Stimulated activated CD4-positive, alpha-beta T cell treated with anti-CD3 and anti-CD28 coated beads, Interleukin-4, amount 100 ng/mL, for 4 hours (primary cell): ENCODE measurements at regions not wholly inside any gene's neighbourhood (a gene's known extent, or its start where the extent isn't known, plus 50 kb on each side); places are given as distances from the start of the nearest gene placed in this dataset.
A peak's percentile ranks its signal among the peaks of the same experiment; 100 is the strongest.

Experiments used
- DNase-seq, 2 experiments: peaks; one replicate each; pipeline ENCODE4 v3.0.0-alpha.2; 2020

DNA sequence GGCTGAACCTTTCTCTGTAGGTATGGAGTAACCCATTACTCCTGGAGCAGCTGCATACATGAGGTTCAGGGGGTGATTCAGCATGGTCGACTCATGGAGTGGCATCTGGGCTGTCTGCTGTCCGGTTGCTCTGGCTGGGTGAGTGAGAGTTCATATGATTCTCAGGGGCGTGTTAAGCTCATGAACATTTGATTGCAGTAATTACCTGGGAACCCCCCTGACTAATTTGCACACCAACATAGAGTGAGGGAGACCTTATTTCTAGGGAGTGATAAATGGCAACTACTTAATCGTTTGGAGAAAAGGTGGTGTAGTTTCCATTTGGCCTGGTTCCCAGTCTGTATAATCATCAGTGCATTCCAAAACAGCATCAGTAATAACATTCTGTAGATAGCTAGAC is 661.9 kb downstream of the ETS1 start:
- DNase-seq = no peak

GRCh38 chr11:127919206-127920000 is 668.0 kb downstream of the ETS1 start:
- no peak for DNase-seq

GRCh38 chr11:127902382-127902781 is 685.0 kb downstream of the ETS1 start:
- DNase-seq = no peak

DNA sequence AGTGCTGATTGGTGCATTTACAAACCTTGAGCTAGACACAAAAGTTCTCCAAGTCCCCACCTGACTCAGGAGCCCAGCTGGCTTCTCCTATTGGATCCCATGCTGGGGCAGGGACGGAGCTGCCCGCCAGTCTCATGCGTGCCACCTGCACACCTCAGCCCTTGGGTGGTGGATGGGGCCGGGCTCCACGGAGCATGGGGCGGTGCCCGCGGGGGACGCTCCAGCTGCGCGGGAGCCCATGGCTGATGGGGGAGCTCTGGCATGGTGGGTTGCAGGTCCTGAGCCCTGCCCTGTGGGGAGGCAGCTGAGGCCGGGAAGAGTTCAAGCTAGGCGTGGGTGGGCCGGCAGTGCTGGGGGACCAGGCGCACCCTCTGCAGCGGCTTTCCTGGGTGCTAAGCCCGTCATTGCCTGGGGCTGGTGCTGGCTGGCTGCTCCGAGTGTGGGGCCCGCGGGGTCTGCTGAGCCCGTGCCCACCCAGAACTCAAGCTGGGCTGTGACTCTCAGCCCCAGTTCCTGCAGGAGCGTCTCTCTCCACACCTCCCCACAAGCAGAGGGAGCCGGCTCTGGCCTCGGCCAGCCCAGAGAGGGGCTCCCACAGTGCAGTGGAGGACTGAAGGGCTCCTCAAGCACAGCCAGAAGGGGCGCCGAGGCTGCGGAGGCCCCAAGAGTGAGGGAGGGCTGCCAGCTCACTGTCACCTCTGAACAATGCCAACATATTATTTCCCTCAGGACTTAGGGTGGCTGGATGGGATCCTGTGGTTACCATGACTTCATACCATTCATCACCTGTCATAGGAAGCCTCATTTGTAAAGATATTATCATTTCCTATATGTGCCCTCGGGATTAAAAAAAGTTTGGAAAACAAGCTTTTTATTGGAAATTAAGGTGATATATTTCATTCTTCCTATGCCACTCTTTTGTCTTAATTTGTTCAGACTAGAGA is 688.7 kb downstream of the ETS1 start:
- DNase-seq = no peak

GRCh38 chr11:127895776-127896175 is 691.6 kb downstream of the ETS1 start:
- DNase-seq = no peak

DNA sequence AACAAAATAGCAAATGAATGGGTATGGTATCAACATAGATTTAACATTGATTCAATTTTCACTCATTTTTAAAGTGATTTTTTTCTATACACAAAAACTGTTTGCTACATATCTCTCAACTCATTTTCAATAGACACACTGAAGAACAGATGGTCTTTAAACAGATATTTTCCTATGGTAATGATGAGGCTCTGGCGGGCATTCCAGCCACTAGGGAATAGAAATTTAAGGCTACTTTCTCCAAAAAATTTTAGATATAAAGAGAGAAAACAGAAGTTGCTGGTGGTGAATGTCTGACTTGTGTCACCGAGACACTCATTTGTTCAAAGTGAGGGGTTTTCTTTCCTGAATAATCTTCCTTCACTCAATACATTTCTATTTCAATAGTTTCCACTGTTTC is 693.0 kb downstream of the ETS1 start:
- DNase-seq = no peak

DNA sequence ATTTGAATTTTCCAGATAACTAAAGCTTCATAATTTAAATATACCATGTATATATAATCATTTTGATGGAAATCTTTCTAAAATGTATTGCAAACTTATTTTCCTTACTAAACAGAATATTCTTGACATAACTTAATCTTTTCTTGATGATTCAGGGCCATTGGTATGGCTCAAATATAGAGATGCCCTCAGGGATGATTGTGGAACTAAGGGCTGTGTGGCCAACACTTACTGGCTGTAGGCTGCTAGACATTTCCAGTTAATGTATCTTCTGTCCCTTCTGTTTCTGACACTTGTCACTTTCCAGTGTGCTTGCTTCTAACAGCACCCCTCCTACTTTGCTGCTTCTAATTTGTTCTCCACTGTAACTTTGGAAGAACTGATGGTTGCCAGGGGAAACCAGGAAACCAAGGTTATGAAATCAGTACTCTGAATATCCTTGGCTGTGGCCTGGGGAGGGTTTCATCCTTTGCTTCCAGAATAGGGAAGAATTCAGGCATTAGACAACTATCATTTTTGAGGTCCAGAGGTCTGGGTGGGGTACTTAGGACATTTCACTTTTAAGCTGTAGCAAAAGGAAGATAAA is 697.2 kb downstream of the ETS1 start:
- DNase-seq = no peak

DNA sequence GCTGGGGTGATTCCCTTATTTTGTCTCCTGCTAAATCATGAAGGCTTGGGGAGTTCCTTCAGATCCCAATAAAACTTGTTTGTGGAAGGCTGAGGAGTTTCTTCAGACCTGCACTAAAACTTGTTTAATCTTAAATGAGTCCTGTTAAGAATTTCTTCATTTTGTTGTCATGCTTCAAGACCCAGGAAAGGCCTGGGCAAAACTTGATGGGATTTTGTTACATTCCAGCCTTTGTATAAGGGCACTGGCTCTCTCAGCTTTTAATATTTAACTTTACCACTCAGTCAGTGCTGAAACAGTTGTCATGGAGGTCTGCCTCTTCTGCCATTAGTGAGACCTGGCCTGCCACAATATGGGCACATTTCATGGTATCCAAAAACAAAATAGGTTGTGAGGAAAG is 699.0 kb downstream of the ETS1 start:
- no peak for DNase-seq

GRCh38 chr11:127875131-127875530 is 712.2 kb downstream of the ETS1 start:
- DNase-seq = no peak

DNA sequence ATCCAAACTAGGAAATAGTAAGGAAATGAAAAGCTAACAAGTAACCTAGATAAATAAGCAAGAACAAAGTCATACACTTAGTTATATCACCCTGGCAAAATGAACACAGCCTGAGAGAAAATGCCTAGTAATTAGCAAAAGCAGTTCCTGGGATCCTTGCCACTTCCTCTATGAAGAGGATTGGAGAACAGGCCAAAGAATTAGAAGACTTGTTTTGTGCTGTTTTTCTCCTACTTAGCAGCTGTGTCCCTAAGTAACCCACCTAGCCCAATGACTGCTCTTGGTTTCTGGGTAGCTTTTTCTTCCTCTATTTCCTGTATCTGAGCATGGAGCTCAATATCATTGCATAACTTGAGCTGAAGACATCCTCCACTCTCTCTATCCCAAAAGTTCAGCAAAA is 713.9 kb downstream of the ETS1 start:
- DNase-seq = no peak

- DNase-seq = no peak
Observed at GRCh38 chr11:127866109-127866508, 721.2 kb downstream of the ETS1 start.

DNA sequence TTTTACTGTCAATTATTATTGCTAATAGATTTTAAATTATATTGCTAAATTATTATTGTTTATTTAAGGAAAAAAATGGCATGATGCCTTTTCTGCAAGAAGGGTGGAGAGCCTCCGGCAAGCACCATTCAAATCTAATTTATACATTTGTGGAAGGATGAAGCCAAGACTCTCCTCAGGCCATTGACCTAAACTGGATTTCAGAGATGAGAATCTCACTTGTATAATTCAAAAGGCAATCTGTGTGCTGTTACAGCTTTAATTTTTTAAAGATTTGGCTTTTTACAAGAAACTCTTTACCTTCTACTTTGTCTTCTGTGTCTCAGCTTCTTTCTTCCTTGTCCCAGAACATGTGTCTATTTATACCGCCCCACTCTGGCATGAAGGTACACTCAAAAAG is 722.5 kb downstream of the ETS1 start:
- no peak for DNase-seq

- DNase-seq = no peak
Observed at GRCh38 chr11:127862406-127862805, 725.0 kb downstream of the ETS1 start.

- no peak for DNase-seq
Observed at GRCh38 chr11:127859941-127860354, 727.4 kb downstream of the ETS1 start.

- no peak for DNase-seq
Observed at GRCh38 chr11:127844876-127845275, 742.5 kb downstream of the ETS1 start.

DNA sequence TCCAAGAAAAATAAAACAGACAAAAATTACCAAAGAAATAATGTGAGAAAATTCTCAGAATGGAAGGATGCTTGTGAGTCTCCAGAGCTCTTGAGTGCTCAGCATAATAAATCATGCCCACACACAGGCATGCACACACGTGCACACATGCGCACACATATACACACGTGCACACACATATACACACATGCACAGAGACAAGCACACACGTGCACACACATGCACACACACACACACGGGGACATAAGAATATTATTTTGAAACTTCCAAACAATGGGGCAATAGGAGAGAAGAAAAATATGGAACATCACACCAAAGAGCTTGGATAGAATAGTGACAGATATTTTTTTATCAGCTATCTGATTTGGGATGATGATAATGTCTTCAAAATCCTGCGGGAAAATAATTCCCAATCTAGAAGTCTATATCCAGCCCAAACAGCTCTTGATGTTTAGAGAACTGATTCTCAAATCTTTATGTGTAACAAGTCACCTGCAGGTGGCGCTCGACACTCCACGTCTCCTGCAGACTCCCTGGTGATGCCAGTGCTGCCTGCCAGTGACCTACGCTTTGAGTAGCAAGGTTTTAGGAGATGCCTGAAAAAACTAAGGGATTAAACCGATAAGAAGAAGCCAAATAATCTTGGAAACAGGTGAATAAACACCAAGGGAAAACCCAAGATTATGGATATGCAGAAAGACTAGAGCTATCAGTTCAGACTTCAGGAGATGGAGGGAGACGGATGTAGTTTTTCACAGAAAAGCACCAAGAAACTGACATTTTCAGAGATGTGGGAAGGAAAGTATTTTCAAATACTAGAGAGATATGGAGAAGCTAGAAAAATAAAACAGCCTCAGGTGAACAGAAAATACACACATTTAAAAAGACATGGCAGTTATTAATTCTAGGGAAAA is 743.6 kb downstream of the ETS1 start:
- peak; percentile 25 to 62 for DNase-seq

DNA sequence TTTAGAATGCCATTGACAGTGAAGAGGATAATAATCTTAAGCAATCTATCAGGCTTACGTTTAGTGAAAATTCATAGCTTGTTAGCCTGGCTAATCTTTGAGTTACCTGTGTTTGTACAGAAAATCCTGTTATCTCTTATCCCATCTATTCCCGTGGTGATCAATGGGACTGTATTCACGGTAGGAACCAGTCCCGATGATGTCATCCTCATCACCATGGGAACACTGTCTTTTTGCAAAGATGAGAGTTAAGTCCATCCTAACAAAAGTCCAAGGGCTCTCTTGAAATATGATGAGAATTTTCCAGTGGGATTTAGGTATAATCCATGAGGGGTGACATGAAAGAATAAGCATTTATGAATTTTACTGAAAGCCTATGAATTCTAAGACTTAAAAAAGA is 762.2 kb downstream of the ETS1 start:
- DNase-seq = no peak

DNA sequence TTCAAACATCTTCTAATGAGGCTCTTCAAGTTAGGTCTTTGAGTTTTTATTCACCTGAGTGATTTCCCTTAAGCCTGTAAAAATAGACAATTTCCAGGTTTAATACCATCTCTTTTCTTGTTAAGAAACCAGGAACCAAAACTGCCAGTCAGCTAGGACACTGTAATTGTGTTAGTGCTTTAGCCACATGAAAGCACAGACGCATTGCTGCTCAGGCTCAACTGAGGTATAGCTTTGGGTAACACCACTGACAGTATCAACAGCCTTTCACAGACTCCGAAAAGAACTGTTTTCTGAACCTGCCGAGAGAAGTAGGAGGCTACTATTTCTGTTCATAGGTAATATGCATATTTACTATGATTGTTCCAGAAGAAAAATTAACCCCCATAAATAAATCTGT is 768.7 kb downstream of the ETS1 start:
- no peak for DNase-seq

- no peak for DNase-seq
Observed at GRCh38 chr11:127816962-127817361, 770.4 kb downstream of the ETS1 start.

DNA sequence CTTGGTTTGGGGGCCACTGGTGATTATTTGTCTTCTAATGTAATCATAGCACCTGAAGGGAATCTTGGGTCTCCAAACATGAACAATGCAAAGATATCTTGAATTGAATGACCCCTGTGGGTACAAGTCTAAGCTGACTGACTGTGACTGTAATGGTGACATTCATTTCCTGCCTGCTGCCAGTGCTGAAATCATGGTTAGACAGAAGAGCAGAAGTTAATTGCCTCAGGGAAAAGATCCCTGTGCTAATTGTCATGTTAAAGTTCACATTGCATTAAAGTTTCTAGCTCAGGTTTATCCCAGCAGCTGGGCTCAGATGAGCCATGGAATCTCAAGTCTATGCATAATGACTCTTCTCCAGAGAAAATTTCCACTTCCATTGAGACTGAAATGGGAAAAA is 772.0 kb downstream of the ETS1 start:
- no peak for DNase-seq

GRCh38 chr11:127806501-127806900 is 780.9 kb downstream of the ETS1 start:
- DNase-seq = no peak

DNA sequence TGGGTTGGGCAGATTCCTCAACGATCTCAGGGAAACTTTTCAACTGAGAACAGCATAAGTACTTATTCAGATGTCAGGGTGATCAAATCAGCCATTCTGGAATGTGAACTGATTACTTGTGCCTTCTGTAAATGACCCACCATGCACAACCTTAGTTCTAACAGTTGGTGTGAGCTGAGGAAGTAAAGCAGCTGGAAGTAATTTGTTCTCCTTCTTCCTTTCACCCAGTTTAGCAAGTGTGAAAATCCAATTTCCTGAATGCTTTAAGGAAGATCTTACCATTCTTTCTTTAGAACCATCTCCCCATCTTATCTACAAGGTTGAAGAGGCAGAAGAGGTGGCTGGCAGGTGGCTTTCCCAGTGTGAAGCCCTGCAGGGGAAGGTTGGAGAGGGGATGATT is 781.6 kb downstream of the ETS1 start:
- no peak for DNase-seq
